Neutrophil (primary cell): ENCODE measurements at regions not wholly inside any gene's neighbourhood (a gene's known extent, or its start where the extent isn't known, plus 50 kb on each side); places are given as distances from the start of the nearest gene placed in this dataset.

ENCODE experiments used
- H3K27ac ChIP-seq: fragments of 200-600 bp; sonication (generic); 2 replicates; pipeline ENCODE4 v1.5.1; 2016; ENCODE audit warnings: mild to moderate bottlenecking, moderate library complexity
- H3K27me3 ChIP-seq: fragments of 200-600 bp; sonication (generic); 2 replicates; pipeline ENCODE4 v1.6.0; 2016; ENCODE audit warnings: mild to moderate bottlenecking
- H3K36me3 ChIP-seq: fragments of 200-600 bp; sonication (generic); 2 replicates; pipeline ENCODE4 v1.5.1; 2017
- H3K4me1 ChIP-seq, 2 experiments: fragments of 200-600 bp in 1 of 2; sonication (generic) in 1 of 2; 1 replicate in 1 of 2; 2 replicates in 1 of 2; pipeline versions ENCODE4 v1.5.1 to v1.6.1; 2013 to 2016; ENCODE audit warnings: low read depth in 1 of 2, low read length in 1 of 2, mild to moderate bottlenecking in 1 of 2, moderate library complexity in 1 of 2; ENCODE audit not compliant: control insufficient read depth in 1 of 2, insufficient read depth in 1 of 2
- H3K4me3 ChIP-seq, 2 experiments: fragments of 200-600 bp in 1 of 2; sonication (generic) in 1 of 2; 1 replicate in 1 of 2; 2 replicates in 1 of 2; pipeline ENCODE4 v1.5.1; 2013 to 2016; ENCODE audit warnings: low read depth in 1 of 2, low read length in 1 of 2, mild to moderate bottlenecking in 1 of 2, moderate library complexity in 1 of 2
- H3K9me3 ChIP-seq: fragments of 200-600 bp; sonication (generic); 2 replicates; pipeline ENCODE4 v1.5.1; 2016
- TF ChIP-seq, protein P1 (sequence below): fragments of 200-600 bp; sonication (generic); IDR thresholded peaks from 2 replicates; pipeline ENCODE4 v1.5.1; 2016; ENCODE audit warnings: antibody characterized with exemption

- H3K4me1 ChIP-seq = no peaks in the 10 kb centered on the region
- H3K4me3 ChIP-seq = no peak overlapping the region
- TF ChIP-seq, protein P1, sequence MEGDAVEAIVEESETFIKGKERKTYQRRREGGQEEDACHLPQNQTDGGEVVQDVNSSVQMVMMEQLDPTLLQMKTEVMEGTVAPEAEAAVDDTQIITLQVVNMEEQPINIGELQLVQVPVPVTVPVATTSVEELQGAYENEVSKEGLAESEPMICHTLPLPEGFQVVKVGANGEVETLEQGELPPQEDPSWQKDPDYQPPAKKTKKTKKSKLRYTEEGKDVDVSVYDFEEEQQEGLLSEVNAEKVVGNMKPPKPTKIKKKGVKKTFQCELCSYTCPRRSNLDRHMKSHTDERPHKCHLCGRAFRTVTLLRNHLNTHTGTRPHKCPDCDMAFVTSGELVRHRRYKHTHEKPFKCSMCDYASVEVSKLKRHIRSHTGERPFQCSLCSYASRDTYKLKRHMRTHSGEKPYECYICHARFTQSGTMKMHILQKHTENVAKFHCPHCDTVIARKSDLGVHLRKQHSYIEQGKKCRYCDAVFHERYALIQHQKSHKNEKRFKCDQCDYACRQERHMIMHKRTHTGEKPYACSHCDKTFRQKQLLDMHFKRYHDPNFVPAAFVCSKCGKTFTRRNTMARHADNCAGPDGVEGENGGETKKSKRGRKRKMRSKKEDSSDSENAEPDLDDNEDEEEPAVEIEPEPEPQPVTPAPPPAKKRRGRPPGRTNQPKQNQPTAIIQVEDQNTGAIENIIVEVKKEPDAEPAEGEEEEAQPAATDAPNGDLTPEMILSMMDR = no peak
- no peak overlapping the region for H3K27ac ChIP-seq
- no peaks in the 10 kb centered on the region for H3K36me3 ChIP-seq
- peaks cover 20% of the 10 kb centered on the region for H3K27me3 ChIP-seq
- no peaks in the 10 kb centered on the region for H3K9me3 ChIP-seq
Observed at GRCh38 chr10:78481842-78482241, 448.2 kb downstream of the RPS24 start.

DNA sequence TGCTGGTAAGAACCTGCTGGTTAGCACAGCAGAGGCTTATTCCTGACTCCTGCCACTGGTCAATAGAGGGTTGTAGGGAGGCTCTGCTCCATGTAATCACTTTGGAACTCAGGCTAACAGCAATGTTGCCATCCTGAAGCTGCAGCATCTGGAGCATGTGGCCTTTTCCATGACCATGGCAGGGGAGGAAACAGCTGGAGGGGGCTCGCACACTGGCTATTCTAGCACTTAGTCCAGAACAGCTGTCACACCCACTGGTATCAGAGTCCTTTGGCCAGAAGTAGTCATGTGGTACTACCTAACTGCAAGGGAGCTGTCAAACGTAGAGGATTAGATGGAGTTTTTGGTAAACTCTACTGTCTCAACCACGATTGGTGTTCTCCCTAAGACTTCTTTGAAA, 450.0 kb downstream of the RPS24 start:
- no peaks in the 10 kb centered on the region for H3K4me1 ChIP-seq
- no peak overlapping the region for H3K4me3 ChIP-seq
- TF ChIP-seq, protein P1 = no peak

DNA sequence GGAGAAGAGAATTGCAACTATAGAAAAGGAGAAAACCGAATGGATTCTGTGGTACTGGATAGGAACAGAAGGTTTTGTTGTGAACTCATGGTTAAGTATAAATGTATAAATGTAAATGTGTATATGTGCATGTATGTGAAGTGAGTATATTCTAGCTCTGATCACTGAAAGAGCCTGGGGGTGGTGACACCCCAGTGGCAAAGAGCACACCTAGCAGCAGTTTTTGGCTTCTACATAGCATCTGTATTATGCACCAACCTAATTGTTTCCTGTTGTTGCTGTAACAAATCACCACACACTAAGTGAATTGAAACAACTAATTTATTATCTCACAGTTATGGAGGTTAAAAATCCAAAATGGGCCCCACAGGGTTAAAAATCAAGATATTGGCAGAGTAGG, 455.4 kb downstream of the RPS24 start:
- no peaks in the 10 kb centered on the region for H3K9me3 ChIP-seq
- peaks cover 3% of the 10 kb centered on the region for H3K27me3 ChIP-seq
- no peak overlapping the region for H3K4me3 ChIP-seq
- no peaks in the 10 kb centered on the region for H3K36me3 ChIP-seq
- no peaks in the 10 kb centered on the region for H3K4me1 ChIP-seq
- H3K27ac ChIP-seq = no peak overlapping the region
- TF ChIP-seq, protein P1 = no peak

More for the DNA sequence above, 450.0 kb downstream of the RPS24 start:
- no peak overlapping the region for H3K27ac ChIP-seq
- no peaks in the 10 kb centered on the region for H3K9me3 ChIP-seq
- peaks cover 19% of the 10 kb centered on the region for H3K27me3 ChIP-seq
- H3K36me3 ChIP-seq = no peaks in the 10 kb centered on the region

- H3K4me1 ChIP-seq = no peaks in the 10 kb centered on the region
- no peaks in the 10 kb centered on the region for H3K27me3 ChIP-seq
- H3K27ac ChIP-seq = no peak overlapping the region
- no peaks in the 10 kb centered on the region for H3K9me3 ChIP-seq
- no peak overlapping the region for H3K4me3 ChIP-seq
- TF ChIP-seq, protein P1 = no peak
- H3K36me3 ChIP-seq = no peaks in the 10 kb centered on the region
Observed at GRCh38 chr10:78491812-78492211, 458.1 kb downstream of the RPS24 start.

GRCh38 chr10:78492424-78492823, 458.8 kb downstream of the RPS24 start:
- no peaks in the 10 kb centered on the region for H3K9me3 ChIP-seq
- no peak overlapping the region for H3K27ac ChIP-seq
- no peak overlapping the region for H3K4me3 ChIP-seq
- no peaks in the 10 kb centered on the region for H3K4me1 ChIP-seq
- no peaks in the 10 kb centered on the region for H3K36me3 ChIP-seq
- TF ChIP-seq, protein P1 = no peak
- no peaks in the 10 kb centered on the region for H3K27me3 ChIP-seq

- H3K27me3 ChIP-seq = no peaks in the 10 kb centered on the region
- H3K4me1 ChIP-seq = no peaks in the 10 kb centered on the region
- no peak overlapping the region for H3K4me3 ChIP-seq
- H3K36me3 ChIP-seq = no peaks in the 10 kb centered on the region
- H3K27ac ChIP-seq = no peak overlapping the region
- no peaks in the 10 kb centered on the region for H3K9me3 ChIP-seq
- TF ChIP-seq, protein P1 = no peak
Observed at GRCh38 chr10:78494179-78494578, 460.5 kb downstream of the RPS24 start.
